ENCODE measurements at regions not wholly inside any gene's neighbourhood (a gene's known extent, or its start where the extent isn't known, plus 50 kb on each side); places are given as distances from the start of the nearest gene placed in this dataset.

DNA sequence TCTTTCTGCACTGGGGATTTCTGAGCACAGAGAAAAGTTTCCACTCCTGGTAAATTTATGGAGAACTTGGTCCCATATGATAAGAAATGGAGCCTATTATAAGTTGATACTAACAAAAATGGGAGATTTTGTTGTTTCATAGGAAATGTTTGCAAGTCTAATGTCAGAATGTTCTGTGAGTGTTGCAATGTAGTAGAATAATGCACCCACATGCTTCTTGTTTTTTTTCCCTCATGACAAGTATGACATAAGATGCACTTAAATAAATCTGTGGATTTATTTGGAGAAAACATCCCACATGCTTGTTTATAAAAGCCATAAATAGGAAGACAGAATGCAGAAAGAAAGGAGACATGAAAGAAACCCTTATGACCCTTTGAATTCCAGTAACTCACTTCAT is 50.8 kb upstream of the KCNJ6 start:
- no peak for DNase-seq

DNA sequence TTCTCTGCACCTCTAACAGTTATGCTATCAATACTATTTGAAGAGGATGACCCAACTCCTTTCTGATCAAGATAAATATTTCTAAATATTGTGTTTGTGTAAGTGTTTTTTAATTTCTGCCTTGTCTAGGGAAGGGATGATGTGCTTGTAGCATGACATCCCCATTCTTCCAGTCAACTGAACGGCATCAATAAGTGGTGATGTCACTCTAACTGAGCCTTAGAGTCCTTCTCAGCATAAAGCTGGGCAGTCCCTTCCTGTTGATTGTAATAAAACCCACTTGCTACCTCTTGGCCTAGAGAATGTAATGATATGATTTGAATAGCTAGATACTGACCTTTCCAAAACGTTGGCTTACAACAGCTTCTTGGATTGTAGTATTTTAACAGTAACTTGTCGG is 52.5 kb upstream of the KCNJ6 start:
- DNase-seq, result no peak

DNA sequence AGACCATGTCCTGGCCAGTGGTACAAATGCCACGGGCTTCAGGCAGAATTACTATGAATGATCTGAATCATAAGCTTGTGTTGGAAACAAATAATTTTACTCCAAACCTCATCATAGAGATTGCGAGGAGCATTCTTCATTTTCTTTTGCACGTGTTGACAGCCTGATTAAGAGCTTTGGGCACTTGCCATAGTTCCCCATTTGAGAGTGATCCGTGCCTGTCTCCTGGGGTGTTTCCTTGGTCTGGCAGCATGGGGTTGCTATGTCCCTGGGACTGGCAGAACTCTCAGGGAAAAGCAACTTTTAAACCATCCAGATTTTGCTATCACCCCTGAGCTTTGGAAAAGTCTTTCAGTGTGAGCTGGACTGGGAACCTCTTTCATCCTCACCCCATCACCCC is 54.3 kb upstream of the KCNJ6 start:
- DNase-seq, result no peak

DNA sequence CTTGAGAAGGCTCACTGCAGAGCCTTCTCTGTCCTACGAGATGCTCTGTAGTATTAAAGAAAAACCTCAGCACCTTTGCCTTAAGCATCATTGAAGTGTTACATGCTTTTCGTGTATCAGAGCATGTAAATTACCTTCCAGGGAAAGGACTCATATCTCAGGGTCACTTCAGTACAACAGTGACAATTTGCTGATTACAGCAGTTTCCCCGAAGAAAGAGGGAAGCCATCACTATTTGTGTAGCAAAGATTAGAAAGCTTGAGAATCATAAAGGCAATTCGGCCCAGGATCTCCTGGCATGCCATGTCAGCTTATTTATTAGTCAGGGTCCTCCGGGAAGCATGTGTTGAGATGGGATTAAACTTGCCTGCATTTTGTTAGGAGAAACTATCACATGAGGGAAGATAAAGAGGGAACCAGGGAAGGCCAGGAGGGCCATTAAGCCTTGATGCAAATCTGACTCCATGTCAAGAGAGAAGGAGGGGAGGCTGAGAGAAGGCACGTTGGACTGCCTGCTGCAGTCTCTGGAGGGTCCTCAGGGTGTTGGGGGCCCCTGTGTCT is 55.2 kb upstream of the KCNJ6 start:
- DNase-seq, result no peak

DNA sequence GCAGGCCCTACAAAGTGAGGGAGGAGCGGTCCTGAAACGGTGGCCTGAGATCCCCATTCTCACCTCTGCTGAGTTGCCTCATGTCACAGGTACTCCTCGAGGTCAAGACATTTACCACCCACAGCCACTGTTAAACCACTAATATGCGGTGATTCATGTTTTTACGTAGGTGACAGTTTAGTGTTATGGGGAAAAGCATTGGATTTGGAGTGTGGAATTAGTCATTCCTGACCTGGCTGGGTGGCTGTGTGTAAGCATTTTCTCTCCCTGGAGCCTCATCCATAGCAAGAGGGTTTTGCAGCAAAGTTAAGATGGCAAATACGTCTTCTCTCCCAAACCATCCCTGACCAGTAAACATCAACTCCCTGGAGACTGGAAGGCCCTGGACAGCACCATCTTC is 57.8 kb upstream of the KCNJ6 start:
- no peak for DNase-seq

DNA sequence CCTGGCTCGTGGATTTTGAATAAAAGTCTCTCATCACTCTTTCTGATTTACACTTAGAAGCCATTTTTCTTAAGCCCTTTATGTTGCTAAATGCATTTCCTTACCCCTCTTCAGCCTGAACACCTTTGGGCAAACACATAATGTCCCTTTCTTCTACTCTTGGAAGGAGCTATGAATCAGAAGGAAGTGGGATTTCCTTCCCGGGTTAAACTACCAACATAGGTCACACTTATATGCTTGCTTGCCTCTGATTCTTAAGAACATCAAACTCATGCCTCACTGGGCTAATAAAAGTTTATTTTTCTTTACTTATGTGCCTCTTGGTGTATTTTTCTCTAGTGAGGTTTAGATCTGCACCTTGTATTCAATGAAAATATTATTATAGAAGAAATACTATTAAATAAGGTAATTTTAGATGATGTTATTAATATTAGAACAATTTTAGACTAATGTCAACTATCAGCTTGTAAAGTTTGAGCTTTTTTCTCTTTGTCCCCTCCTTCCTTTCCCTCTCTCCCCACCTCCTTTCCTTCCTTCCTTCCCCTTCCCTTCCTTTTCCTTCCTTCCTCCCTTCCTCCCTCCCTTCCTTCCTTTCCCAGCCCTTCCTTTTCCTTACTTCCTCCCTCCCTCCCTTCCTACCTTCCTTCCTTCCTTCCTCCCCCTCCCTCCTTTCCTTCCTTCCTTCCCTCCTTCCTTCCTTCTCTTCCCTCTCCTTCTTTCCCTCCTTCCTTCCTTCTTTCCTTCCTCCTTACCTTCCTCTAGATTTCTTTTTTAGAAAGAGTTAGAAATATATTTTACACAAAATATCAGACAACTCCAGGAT is 66.5 kb upstream of the KCNJ6 start:
- no peak for DNase-seq

DNA sequence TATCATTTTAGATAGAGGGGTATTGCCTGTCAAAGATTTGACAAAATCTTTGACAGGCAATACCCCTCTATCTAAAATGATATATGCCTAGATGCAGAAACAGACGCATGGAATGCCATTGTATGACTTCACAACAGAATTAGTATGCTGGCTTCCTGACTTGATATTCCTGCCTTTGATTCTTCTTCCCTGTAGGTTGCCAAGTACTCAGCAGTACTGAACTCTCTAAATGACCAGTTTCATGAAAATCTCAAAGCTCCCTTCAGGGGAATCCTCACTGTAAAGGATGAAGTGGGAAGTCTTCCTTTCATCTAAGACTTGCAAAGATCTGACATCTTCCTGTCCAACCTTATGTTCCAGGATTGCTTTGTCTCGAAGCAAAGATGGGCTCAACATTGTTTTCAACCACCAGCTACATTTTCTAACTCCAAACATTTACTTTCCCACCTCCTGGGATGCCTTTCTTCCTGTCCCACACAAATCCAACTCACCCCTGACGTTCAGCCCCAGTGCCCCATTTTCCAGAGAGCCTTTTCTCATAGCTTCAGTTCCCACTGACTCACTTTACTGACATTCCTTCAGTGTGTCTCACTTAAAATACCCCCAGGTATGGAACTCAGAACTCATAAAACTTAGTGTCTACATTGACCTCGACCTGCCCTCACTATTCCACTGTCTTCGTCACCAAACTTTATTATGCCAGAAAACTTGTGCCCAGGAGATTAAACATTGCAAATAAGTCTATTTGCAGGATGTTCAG is 67.3 kb upstream of the KCNJ6 start:
- DNase-seq, result no peak

DNA sequence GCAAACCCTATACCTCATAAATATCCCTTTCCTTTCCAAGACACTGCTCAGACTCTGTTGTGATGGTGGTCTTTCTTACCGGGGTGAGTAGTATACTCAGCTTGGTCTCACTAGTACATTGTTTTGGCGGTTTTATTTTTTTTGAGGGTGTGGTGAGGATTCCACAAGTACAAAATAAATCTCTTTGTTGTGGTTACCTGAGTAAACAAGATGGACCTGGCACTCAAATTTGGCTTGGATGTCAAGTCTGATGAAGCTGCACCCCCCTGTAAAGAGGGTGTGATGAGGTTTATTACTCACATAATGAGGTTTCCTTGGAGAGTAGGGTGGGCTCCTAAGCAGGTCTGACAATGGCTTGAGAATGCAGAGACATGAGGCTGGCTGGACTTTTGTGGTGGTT is 68.2 kb upstream of the KCNJ6 start:
- no peak for DNase-seq

DNA sequence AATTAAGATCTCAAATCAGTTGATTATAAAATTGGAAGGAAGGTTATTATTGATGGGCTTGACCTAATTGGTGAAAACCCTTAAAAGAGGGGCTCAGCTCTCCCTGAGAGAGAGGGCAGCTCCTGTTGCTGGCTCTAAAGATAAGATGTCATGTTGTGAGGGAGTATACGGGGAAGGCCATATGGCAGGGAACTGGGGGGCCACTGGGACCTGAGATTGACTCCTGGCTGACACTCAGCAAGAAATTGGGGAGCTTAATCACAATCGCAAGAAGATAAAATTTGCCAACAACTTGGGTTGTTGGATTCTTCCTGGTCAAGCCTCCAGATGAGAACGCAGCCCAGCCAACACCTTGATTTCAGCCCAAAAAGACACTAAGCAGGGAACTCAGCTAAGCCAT is 69.7 kb upstream of the KCNJ6 start:
- DNase-seq, result no peak

DNA sequence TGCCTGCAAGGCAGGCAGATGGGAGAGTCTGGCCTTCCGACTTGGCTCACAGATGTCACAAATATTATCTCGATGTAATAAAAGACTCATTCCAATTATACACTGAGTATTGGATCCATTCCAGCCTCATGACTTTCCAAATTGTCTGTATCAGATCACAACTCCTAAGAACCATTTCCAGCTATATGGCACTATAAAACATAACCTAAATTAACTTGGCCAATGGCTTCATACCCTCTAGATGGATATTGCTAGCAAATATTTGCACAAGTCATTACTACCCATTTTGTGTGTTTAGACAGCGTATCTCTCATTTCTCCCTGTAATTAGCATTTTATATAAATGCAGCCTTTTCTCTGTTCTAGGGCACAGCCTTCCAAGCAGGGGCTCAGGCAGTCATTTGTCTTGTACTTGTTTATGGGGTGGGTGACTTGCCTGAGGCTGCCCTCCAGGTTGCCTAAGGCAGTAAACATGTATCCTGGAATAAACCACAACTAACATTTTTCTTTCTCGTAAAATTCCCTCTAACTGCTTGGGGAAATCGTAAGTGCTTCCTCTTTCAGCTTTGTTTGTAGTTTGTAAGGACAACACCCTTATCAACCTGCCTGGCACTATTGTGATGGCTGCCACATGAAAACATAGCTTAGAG is 70.6 kb upstream of the KCNJ6 start:
- DNase-seq, result no peak

DNA sequence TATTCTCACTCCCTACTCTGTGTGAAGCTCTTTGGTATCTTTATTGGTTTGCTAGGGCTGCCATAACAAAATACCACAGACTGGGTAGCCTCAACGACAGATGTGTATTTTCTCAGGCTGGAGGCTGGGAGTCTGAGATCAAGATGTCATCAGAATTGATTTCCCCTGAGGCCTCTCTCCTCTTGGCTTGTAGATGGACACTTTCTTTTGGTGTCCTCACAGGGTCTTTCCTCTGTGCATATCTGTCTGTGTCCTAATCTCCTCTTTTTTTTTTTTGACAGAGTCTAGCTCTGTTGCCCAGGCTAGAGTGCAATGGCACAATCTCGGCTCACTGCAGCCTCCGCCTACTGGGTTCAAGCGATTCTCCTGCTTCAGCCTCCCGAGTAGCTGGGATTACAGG is 71.4 kb upstream of the KCNJ6 start:
- no peak for DNase-seq

DNA sequence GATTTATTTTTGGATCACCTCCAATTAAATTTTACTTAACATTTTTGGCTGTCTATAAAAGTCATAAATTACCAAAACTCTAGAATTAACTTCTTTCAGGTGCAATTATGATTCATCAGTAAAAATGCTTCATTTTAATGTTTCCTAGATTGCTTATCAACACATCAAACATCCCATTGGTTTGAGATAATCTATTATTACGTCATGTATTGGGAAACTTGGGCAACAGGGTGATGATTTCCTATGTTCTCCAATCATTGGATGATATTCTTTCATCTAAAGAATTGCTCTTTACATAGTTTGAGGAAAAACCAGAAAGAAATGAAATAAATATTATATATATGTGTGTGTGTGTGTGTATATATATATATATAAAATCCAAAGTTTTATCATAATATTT is 76.8 kb upstream of the KCNJ6 start:
- no peak for DNase-seq

DNA sequence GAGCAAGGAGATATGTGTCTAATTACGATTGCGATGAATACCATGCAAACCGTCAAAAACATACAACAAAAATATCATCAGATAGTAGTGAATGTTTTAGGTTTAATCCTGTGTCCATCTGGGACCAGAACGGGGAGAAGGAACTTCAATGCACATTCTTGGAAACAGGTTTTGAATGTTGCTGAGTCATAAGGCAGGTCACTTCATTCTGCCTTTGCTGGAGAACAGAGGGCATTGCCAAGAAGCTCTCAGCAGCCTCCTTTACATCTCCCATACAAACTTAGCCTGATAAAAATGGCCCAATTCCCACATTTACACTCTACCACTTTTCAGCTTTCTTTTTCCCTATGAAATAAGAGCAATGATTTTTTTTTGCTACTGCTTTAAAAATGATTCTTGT is 78.0 kb upstream of the KCNJ6 start:
- DNase-seq, result no peak

DNA sequence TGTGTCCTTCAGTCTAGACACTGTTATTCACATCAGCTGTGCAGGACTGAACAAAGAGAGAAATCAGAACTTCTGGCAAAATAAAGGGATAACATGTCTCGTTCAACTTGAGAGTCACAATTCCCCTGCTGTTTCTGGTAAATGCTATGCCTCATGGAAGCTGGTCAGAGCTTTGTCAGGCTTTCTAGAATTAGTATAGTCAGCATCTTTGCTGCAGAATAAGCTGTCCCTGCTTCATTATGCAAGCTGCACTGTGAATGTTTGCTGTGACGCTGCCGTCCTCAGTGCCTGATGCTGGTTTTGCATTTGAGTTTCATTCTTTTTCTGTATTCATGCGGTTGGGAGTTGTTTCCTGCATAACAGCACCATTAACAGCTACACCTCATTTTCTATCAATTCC is 96.4 kb upstream of the KCNJ6 start:
- DNase-seq, result no peak

DNA sequence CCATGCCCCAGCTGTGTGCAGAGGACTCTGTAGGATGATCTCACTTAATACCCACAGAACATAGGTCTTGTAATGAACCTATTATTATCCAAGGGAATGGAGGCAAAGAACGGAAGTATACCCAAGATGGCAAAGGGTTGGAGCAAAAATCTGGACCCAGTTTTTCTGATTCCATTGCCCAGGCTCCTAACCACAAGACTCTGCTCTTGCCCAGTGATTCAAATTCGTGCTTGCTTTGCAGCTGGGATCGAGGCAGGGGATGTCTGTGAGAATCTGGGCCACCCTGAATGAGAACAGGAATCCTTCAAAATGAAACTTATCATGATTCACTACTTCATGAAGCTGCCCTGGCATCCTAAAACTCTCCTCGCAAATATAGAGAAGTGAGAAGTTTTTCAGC is 97.5 kb upstream of the KCNJ6 start:
- DNase-seq, result no peak

DNA sequence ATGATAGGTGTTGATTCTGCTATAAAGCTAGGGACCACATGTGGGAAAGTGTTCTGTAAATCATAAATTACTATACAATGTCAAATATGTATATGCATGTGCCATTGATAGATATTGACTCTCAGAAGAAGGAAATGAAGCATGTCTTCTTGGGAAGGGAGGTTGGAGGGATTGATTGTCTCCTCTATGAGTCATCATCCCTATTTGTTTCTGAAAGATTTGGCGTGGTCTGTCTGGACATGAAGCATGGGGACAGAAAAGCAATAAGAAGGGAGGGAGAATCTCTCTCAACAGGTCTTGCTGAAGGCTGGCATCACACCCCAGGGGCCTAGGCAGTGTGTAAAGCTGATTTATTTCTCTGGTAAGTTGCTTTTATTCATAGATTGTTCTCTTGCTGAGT is 98.0 kb upstream of the KCNJ6 start:
- DNase-seq, result no peak

DNA sequence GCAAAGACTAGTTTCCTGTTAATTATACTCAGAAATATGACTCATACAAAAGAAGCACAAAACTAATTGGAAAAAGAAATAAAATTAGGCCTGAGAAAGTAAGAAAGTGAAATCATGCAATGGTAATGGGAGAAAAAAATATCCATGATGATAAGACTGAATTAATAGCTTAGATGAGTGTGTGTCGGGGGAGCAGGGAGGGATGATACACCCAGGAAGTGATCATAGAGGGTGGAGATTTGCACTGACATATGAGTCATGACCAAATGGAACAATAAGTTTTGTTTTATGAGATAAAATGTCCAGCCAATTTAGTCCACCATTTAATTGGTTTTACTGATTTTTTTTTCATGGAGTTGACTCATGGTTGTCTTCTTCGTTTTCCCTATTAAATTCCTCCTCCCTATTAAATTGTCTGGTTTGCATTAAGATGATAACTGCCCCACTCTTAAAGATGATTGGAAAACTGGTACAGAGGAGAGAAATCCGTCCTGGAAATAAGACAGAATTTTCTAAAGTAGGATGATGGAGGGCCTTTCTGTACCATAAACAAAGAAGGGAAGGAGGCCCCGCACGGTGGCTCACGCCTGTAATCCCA is 111.7 kb upstream of the KCNJ6 start:
- no peak for DNase-seq

DNA sequence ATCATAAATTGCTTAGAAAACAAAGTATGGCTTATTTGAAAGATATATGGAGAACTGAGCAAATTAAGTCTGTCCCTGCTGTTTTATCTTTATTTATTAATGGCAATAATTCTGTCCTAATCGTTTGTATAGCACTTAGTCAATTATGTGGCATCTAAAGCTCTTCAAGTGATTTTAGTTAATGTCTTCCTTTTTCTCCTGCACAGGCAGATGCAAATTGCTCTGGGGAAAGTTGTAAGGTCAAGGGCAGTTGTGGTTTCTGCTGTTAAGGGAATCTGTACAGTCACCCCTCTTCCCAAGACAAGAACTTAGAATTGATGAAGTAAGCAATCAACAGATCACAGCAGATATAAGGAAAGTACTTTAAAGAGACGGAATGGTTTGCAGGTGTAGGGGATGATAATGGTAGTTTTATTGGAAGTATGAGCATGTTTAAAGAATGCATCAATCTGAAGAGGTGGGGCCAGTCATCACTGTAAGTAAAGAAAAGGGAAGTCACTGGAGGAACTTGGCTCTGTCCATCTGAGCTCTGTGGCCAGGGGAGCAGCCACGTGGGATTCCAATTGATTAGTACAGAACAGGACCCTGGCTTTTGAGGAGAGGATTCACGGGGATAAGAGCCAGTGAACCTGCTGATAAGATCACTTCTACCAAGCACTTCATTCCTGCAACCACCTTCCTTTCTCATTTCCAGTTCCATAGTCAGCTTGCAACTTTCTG is 116.0 kb upstream of the KCNJ6 start:
- no peak for DNase-seq

DNA sequence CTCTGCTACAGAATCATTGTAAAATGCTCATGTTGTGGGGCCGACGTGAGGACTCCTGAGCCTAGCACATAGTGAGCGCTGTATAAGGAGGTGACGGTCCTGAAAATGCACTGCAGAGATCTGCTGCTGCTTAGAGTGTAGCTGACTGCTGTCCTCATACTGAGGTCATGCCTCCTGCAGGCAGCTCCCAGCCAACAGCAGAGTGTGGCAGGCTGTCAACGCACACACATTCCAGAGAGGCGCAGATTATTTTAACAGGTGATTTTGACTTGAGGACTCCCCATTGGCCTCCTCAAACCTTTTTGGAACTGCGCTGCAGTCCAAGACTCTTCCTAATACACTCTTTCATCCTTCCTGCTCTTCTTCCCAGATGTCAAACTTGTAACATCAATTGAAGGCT is 119.8 kb upstream of the KCNJ6 start:
- no peak for DNase-seq

DNA sequence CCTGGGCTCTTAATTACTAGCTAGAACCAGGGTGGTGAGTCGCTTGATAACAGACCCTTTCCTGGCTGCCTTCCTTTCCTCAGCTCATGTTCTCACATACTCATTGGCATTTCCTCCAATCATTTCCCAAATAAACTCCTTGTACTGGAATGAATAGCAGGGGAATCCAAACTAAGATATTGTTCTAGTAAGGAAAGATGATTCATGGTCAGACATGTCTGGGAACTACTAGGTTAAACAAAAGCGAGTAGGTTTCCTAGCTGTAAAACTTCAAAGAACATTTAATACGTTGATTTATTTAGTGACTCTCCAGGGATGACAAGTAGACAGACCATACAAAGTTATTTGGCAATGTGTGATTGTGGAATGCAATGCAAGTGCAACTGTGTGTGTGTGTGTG is 121.2 kb upstream of the KCNJ6 start:
- DNase-seq, result no peak

DNA sequence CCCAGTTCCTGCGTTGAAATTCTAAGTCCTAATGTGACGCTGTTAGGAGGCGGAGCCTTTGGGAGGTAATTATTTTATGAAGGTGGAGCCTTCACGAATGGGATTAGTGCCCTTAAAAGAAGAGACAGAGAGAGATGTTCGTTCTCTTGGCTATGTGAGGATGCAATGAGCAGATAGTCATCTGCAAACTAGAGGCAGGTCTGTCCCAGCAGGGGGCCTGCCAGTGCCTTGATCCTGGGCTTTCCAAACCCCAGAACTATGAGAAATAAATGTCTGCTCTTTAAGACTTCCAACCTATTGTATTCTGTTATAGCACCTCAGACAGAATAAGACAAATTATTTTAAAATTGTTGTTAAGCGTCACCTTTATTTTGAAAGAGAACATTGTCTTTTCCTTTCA is 123.1 kb upstream of the KCNJ6 start:
- no peak for DNase-seq

DNA sequence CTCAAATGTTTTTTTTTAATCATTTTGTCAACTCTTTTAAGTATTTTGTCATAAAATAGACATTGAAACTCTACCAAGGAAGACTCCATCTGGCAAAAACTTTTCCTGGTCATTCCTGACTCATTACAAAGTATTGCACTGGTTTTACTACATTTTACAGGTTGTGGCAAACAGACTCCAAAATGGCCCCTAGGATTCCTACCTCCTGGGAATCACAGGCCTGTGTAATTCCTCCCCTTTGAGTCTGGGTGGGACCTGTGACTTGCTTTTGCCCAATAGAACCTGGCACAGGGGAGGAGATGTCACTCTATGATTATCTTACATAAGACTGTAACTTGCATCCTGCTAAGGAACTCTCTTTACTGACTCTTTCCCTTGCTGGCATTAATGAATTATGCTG is 123.6 kb upstream of the KCNJ6 start:
- DNase-seq, result no peak

DNA sequence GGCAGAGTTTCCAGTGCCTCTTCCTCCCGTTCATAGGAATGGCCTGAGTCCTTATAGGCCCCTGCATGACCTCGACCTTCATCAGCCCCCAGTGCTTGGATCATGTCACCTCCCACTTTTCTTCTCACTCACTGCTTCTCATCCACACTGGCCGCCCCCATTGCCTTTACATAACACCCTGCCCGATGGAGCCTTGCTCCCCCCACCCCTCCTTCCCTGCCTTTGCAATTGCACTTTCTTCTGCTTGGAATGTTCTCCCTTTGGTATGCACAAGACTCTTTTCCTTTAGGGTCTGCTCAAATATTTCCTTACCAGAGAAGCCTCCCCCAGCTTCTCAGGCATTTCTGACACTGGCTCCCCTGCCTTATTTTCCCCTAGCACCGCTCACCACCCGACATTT is 125.2 kb upstream of the KCNJ6 start:
- no peak for DNase-seq

Data from NK-92 treated with Interleukin-12 subunit alpha and Interleukin-12 subunit beta, amount 100 ng/mL, for 24 hours (cell line).